NT2/D1 (cell line): ENCODE measurements at regions not wholly inside any gene's neighbourhood (a gene's known extent, or its start where the extent isn't known, plus 50 kb on each side); places are given as distances from the start of the nearest gene placed in this dataset.

Source experiments
- SUZ12 ChIP-seq: IDR thresholded peaks from 2 replicates; pipeline ENCODE4 v1.6.1; 2011; ENCODE audit not compliant: insufficient read length, insufficient read depth; ENCODE audit errors: extremely low read depth
- YY1 ChIP-seq: IDR thresholded peaks from 2 replicates; pipeline ENCODE4 v1.6.1; 2011; ENCODE audit not compliant: insufficient read length, insufficient read depth
- ZNF274 ChIP-seq: IDR thresholded peaks from 2 replicates; pipeline ENCODE4 v1.6.1; 2011; ENCODE audit warnings: mild to moderate bottlenecking, low read depth, low read length

DNA sequence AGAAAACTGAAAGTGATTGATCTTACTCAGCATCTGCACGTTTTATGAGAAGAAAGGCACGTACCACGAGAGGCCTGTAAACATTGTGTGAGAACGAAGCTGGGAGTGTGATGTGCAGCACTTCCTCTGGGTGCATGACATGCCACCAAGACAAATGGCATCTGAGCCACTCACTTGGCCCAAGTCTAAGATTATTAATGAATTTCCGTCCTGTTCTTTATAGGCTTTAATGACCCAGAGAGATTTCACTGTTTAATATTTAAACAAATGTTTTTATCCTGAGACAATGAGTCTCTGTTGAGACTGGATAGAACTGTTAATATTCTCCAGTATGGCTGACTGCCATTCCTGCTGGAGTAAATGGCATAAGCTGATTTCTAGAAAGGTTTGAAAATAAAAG lies 172.6 kb upstream of the PHACTR1 start:
- TF ChIP-seq YY1 (no peak), SUZ12 (no peak), ZNF274 (no peak)
